ENCODE measurements at regions not wholly inside any gene's neighbourhood (a gene's known extent, or its start where the extent isn't known, plus 50 kb on each side); places are given as distances from the start of the nearest gene placed in this dataset.
"Not testable (repeated sequence)": the region's sequence is repeated elsewhere in the genome, so short reads cannot be mapped to it uniquely, and the experiment has no call there.

- DNase-seq (ENCODE audit: low read depth): no peak
Observed at GRCh38 chr4:117811731-117812130, 222.6 kb upstream of the NDST3 start.

- no peak for DNase-seq (ENCODE audit: low read depth)
Observed at GRCh38 chr4:117814277-117815246, 219.7 kb upstream of the NDST3 start.

GRCh38 chr4:117817301-117817700, 217.0 kb upstream of the NDST3 start:
- peak; percentile 45 for DNase-seq (ENCODE audit: low read depth)

- no peak for DNase-seq (ENCODE audit: low read depth)
Observed at GRCh38 chr4:117821834-117822233, 212.5 kb upstream of the NDST3 start.

- no peak for DNase-seq (ENCODE audit: low read depth)
Observed at GRCh38 chr4:117823388-117823787, 210.9 kb upstream of the NDST3 start.

GRCh38 chr4:117825600-117825999, 208.7 kb upstream of the NDST3 start:
- DNase-seq (ENCODE audit: low read depth): no peak

GRCh38 chr4:117831060-117831683, 203.1 kb upstream of the NDST3 start:
- no peak for DNase-seq (ENCODE audit: low read depth)

- DNase-seq (ENCODE audit: low read depth): no peak
Observed at GRCh38 chr4:117835566-117835965, 198.7 kb upstream of the NDST3 start.

GRCh38 chr4:117844594-117844993, 189.7 kb upstream of the NDST3 start:
- no peak for DNase-seq (ENCODE audit: low read depth)

- no peak for DNase-seq (ENCODE audit: low read depth)
Observed at GRCh38 chr4:117845270-117845669, 189.0 kb upstream of the NDST3 start.

GRCh38 chr4:117847849-117848248, 186.4 kb upstream of the NDST3 start:
- no peak for DNase-seq (ENCODE audit: low read depth)

GRCh38 chr4:117868201-117868600, 166.1 kb upstream of the NDST3 start:
- DNase-seq (ENCODE audit: low read depth): no peak

- no peak for DNase-seq (ENCODE audit: low read depth)
Observed at GRCh38 chr4:117873779-117874178, 160.5 kb upstream of the NDST3 start.

GRCh38 chr4:117874216-117874615, 160.1 kb upstream of the NDST3 start:
- no peak for DNase-seq (ENCODE audit: low read depth)

GRCh38 chr4:117889978-117890377, 144.3 kb upstream of the NDST3 start:
- no peak for DNase-seq (ENCODE audit: low read depth)

GRCh38 chr4:117893207-117893606, 141.1 kb upstream of the NDST3 start:
- DNase-seq (ENCODE audit: low read depth): peak; percentile 26

- DNase-seq (ENCODE audit: low read depth): peak; percentile 40
Observed at GRCh38 chr4:117898496-117898895, 135.8 kb upstream of the NDST3 start.

- DNase-seq (ENCODE audit: low read depth): peak; percentile 2
Observed at GRCh38 chr4:117900832-117901231, 133.5 kb upstream of the NDST3 start.

GRCh38 chr4:117907646-117908045, 126.6 kb upstream of the NDST3 start:
- no peak for DNase-seq (ENCODE audit: low read depth)

GRCh38 chr4:117908306-117909207, 125.7 kb upstream of the NDST3 start:
- DNase-seq (ENCODE audit: low read depth): no peak

GRCh38 chr4:117916728-117917127, 117.6 kb upstream of the NDST3 start:
- DNase-seq (ENCODE audit: low read depth): no peak

GRCh38 chr4:117922311-117922710, 112.0 kb upstream of the NDST3 start:
- DNase-seq (ENCODE audit: low read depth): not testable (repeated sequence)
